GM21447 (cell line): ENCODE measurements at regions not wholly inside any gene's neighbourhood (a gene's known extent, or its start where the extent isn't known, plus 50 kb on each side); places are given as distances from the start of the nearest gene placed in this dataset.

Experiments
- ATAC-seq: cut with Tn5 transposase; IDR thresholded peaks from one replicate; pipeline ENCODE4 v1.9.1; 2021; ENCODE audit not compliant: unreplicated experiment

- ATAC-seq, result no peak
Observed at GRCh38 chr3:116842254-116842957, 132.8 kb downstream of the TUSC7 start.

- ATAC-seq, result no peak
Observed at GRCh38 chr3:116848248-116848829, 138.8 kb downstream of the TUSC7 start.

GRCh38 chr3:116849261-116849688, 139.7 kb downstream of the TUSC7 start:
- no peak for ATAC-seq

- no peak for ATAC-seq
Observed at GRCh38 chr3:116852803-116853202, 143.2 kb downstream of the TUSC7 start.

- ATAC-seq, result no peak
Observed at GRCh38 chr3:116863270-116863770, 153.7 kb downstream of the TUSC7 start.

GRCh38 chr3:116863822-116864589, 154.4 kb downstream of the TUSC7 start:
- no peak for ATAC-seq

- no peak for ATAC-seq
Observed at GRCh38 chr3:116864590-116864927, 155.0 kb downstream of the TUSC7 start.

GRCh38 chr3:116870379-116870778, 160.8 kb downstream of the TUSC7 start:
- ATAC-seq, result no peak

- ATAC-seq, result no peak
Observed at GRCh38 chr3:116871905-116872304, 162.3 kb downstream of the TUSC7 start.

GRCh38 chr3:116872688-116873087, 163.1 kb downstream of the TUSC7 start:
- no peak for ATAC-seq

- no peak for ATAC-seq
Observed at GRCh38 chr3:116873142-116873541, 163.6 kb downstream of the TUSC7 start.

- peak; percentile 74 for ATAC-seq
Observed at GRCh38 chr3:116877968-116878367, 168.4 kb downstream of the TUSC7 start.

- peak; percentile 90 for ATAC-seq
Observed at GRCh38 chr3:116886202-116886893, 176.8 kb downstream of the TUSC7 start.

- ATAC-seq, result no peak
Observed at GRCh38 chr3:116896116-116896515, 186.5 kb downstream of the TUSC7 start.

- no peak for ATAC-seq
Observed at GRCh38 chr3:116897382-116897781, 187.8 kb downstream of the TUSC7 start.

- no peak for ATAC-seq
Observed at GRCh38 chr3:116899253-116899652, 189.7 kb downstream of the TUSC7 start.

- ATAC-seq, result no peak
Observed at GRCh38 chr3:116905334-116905733, 195.8 kb downstream of the TUSC7 start.

- no peak for ATAC-seq
Observed at GRCh38 chr3:116905794-116906193, 196.2 kb downstream of the TUSC7 start.

- no peak for ATAC-seq
Observed at GRCh38 chr3:116912116-116912515, 202.5 kb downstream of the TUSC7 start.

- no peak for ATAC-seq
Observed at GRCh38 chr3:116914004-116914403, 204.4 kb downstream of the TUSC7 start.

GRCh38 chr3:116916836-116917235, 207.3 kb downstream of the TUSC7 start:
- no peak for ATAC-seq
